ENCODE measurements at regions not wholly inside any gene's neighbourhood (a gene's known extent, or its start where the extent isn't known, plus 50 kb on each side); places are given as distances from the start of the nearest gene placed in this dataset.
"Not testable (repeated sequence)": the region's sequence is repeated elsewhere in the genome, so short reads cannot be mapped to it uniquely, and the experiment has no call there.

- TF ChIP-seq CTCF (IDR thresholded peaks at IDR 0.05; ENCODE audit: insufficient read depth, low read length, poor library complexity, severe bottlenecking) (no peak), EZH2phosphoT487 (conservative IDR thresholded peaks at IDR 0.05; ENCODE audit: low read length) (no peak)
- Histone ChIP-seq H3K4me3 (ENCODE audit: insufficient read depth, low read length, poor library complexity, severe bottlenecking) (no peak overlapping the region), H2AFZ (ENCODE audit: low read depth, low read length, severe bottlenecking) (no peak overlapping the region), H3K4me2 (ENCODE audit: low read depth, low read length, poor library complexity, severe bottlenecking) (no peak overlapping the region), H4K20me1 (ENCODE audit: low read depth, low read length) (no peaks in the 10 kb centered on the region), H3F3A (ENCODE audit: insufficient read depth) (no peaks in the 10 kb centered on the region), H3K9me3 (ENCODE audit: insufficient read depth, low read length) (no peaks in the 10 kb centered on the region), H3K9ac (ENCODE audit: low read length) (no peak overlapping the region), H3K79me2 (ENCODE audit: insufficient read depth, low read length) (no peaks in the 10 kb centered on the region), H3K36me3 (ENCODE audit: low read length) (no peaks in the 10 kb centered on the region), H3K27me3 (ENCODE audit: low read length) (no peaks in the 10 kb centered on the region), H3K27ac (ENCODE audit: low read depth, low read length) (no peak overlapping the region), H3K9me2 (replicated peaks; ENCODE audit: insufficient read depth, low read length) (0 out of 2 replicates have a peak, but pooled peaks cover 3% of the 10 kb centered on the region)
These were observed 448.7 kb upstream of the POM121L12 start for GRCh38 chr7:52586704-52587103.

GRCh38 chr7:52584041-52584440 lies 451.4 kb upstream of the POM121L12 start:
- Histone ChIP-seq H3K4me3 (ENCODE audit: insufficient read depth, low read length, poor library complexity, severe bottlenecking) (no peak overlapping the region), H2AFZ (ENCODE audit: low read depth, low read length, severe bottlenecking) (no peak overlapping the region), H3K27ac (ENCODE audit: low read depth, low read length) (no peak overlapping the region), H4K20me1 (ENCODE audit: low read depth, low read length) (no peaks in the 10 kb centered on the region), H3K27me3 (ENCODE audit: low read length) (no peaks in the 10 kb centered on the region), H3K79me2 (ENCODE audit: insufficient read depth, low read length) (no peaks in the 10 kb centered on the region), H3K9ac (ENCODE audit: low read length) (no peak overlapping the region), H3K9me2 (replicated peaks; ENCODE audit: insufficient read depth, low read length) (0 out of 2 replicates have a peak, but pooled peaks cover 3% of the 10 kb centered on the region), H3K36me3 (ENCODE audit: low read length) (no peaks in the 10 kb centered on the region), H3K9me3 (ENCODE audit: insufficient read depth, low read length) (no peaks in the 10 kb centered on the region), H3F3A (ENCODE audit: insufficient read depth) (no peaks in the 10 kb centered on the region), H3K4me2 (ENCODE audit: low read depth, low read length, poor library complexity, severe bottlenecking) (no peak overlapping the region)
- TF ChIP-seq EZH2phosphoT487 (conservative IDR thresholded peaks at IDR 0.05; ENCODE audit: low read length) (no peak), CTCF (IDR thresholded peaks at IDR 0.05; ENCODE audit: insufficient read depth, low read length, poor library complexity, severe bottlenecking) (no peak)

- H4K20me1 ChIP-seq (ENCODE audit: low read depth, low read length); H3K9me3 ChIP-seq (ENCODE audit: insufficient read depth, low read length); H3K4me3 ChIP-seq (ENCODE audit: insufficient read depth, low read length, poor library complexity, severe bottlenecking); H3K36me3 ChIP-seq (ENCODE audit: low read length); H3K9ac ChIP-seq (ENCODE audit: low read length); H3K4me2 ChIP-seq (ENCODE audit: low read depth, low read length, poor library complexity, severe bottlenecking); H3K27ac ChIP-seq (ENCODE audit: low read depth, low read length); H3K9me2 ChIP-seq (replicated peaks; ENCODE audit: insufficient read depth, low read length); H2AFZ ChIP-seq (ENCODE audit: low read depth, low read length, severe bottlenecking); H3K79me2 ChIP-seq (ENCODE audit: insufficient read depth, low read length); H3K27me3 ChIP-seq (ENCODE audit: low read length); H3F3A ChIP-seq (ENCODE audit: insufficient read depth): not testable (repeated sequence)
These were observed 462.3 kb upstream of the POM121L12 start for GRCh38 chr7:52573141-52573540.

GRCh38 chr7:52571026-52571425 lies 464.4 kb upstream of the POM121L12 start:
- no peak overlapping the region for H3K27ac ChIP-seq (ENCODE audit: low read depth, low read length)
- H4K20me1 ChIP-seq (ENCODE audit: low read depth, low read length): no peaks in the 10 kb centered on the region
- no peaks in the 10 kb centered on the region for H3K9me2 ChIP-seq (replicated peaks; ENCODE audit: insufficient read depth, low read length)
- no peak for TF ChIP-seq EZH2phosphoT487 (conservative IDR thresholded peaks at IDR 0.05; ENCODE audit: low read length)
- no peak for TF ChIP-seq CTCF (IDR thresholded peaks at IDR 0.05; ENCODE audit: insufficient read depth, low read length, poor library complexity, severe bottlenecking)
- no peak overlapping the region for H2AFZ ChIP-seq (ENCODE audit: low read depth, low read length, severe bottlenecking)
- H3K4me2 ChIP-seq (ENCODE audit: low read depth, low read length, poor library complexity, severe bottlenecking): no peak overlapping the region
- H3K79me2 ChIP-seq (ENCODE audit: insufficient read depth, low read length): no peaks in the 10 kb centered on the region
- H3K9me3 ChIP-seq (ENCODE audit: insufficient read depth, low read length): no peaks in the 10 kb centered on the region
- no peak overlapping the region for H3K4me3 ChIP-seq (ENCODE audit: insufficient read depth, low read length, poor library complexity, severe bottlenecking)
- H3K9ac ChIP-seq (ENCODE audit: low read length): no peak overlapping the region
- H3F3A ChIP-seq (ENCODE audit: insufficient read depth): no peaks in the 10 kb centered on the region
- H3K36me3 ChIP-seq (ENCODE audit: low read length): no peaks in the 10 kb centered on the region
- no peaks in the 10 kb centered on the region for H3K27me3 ChIP-seq (ENCODE audit: low read length)
